GM21515 (cell line): ENCODE measurements at regions not wholly inside any gene's neighbourhood (a gene's known extent, or its start where the extent isn't known, plus 50 kb on each side); places are given as distances from the start of the nearest gene placed in this dataset.

Experiments
- ATAC-seq: cut with Tn5 transposase; IDR thresholded peaks from one replicate; pipeline ENCODE4 v1.9.1; 2021; ENCODE audit not compliant: unreplicated experiment

GRCh38 chr5:57695179-57695578 is 212.6 kb upstream of the ACTBL2 start:
- no peak for ATAC-seq

- no peak for ATAC-seq
Observed at GRCh38 chr5:57693488-57694305, 211.1 kb upstream of the ACTBL2 start.

GRCh38 chr5:57692582-57693487 is 210.2 kb upstream of the ACTBL2 start:
- ATAC-seq = no peak

- ATAC-seq = no peak
Observed at GRCh38 chr5:57690724-57691123, 208.1 kb upstream of the ACTBL2 start.

GRCh38 chr5:57687596-57687995 is 205.0 kb upstream of the ACTBL2 start:
- no peak for ATAC-seq

GRCh38 chr5:57685516-57686255 is 203.1 kb upstream of the ACTBL2 start:
- ATAC-seq = no peak

- ATAC-seq = no peak
Observed at GRCh38 chr5:57684299-57684702, 201.7 kb upstream of the ACTBL2 start.

GRCh38 chr5:57683036-57683630 is 200.5 kb upstream of the ACTBL2 start:
- no peak for ATAC-seq

GRCh38 chr5:57681942-57682341 is 199.3 kb upstream of the ACTBL2 start:
- ATAC-seq = no peak

- ATAC-seq = no peak
Observed at GRCh38 chr5:57680686-57681085, 198.1 kb upstream of the ACTBL2 start.

- no peak for ATAC-seq
Observed at GRCh38 chr5:57677235-57677634, 194.6 kb upstream of the ACTBL2 start.

GRCh38 chr5:57676222-57677098 is 193.8 kb upstream of the ACTBL2 start:
- ATAC-seq = no peak

GRCh38 chr5:57675236-57675635 is 192.6 kb upstream of the ACTBL2 start:
- no peak for ATAC-seq

GRCh38 chr5:57671371-57671770 is 188.8 kb upstream of the ACTBL2 start:
- ATAC-seq = no peak

GRCh38 chr5:57666582-57666981 is 184.0 kb upstream of the ACTBL2 start:
- no peak for ATAC-seq

GRCh38 chr5:57665146-57665936 is 182.7 kb upstream of the ACTBL2 start:
- no peak for ATAC-seq

GRCh38 chr5:57664700-57665099 is 182.1 kb upstream of the ACTBL2 start:
- ATAC-seq = no peak

- ATAC-seq = no peak
Observed at GRCh38 chr5:57663466-57663865, 180.9 kb upstream of the ACTBL2 start.

GRCh38 chr5:57662991-57663390 is 180.4 kb upstream of the ACTBL2 start:
- ATAC-seq = no peak
